ENCODE measurements at regions not wholly inside any gene's neighbourhood (a gene's known extent, or its start where the extent isn't known, plus 50 kb on each side); places are given as distances from the start of the nearest gene placed in this dataset.
A peak's percentile ranks its signal among the peaks of the same experiment; 100 is the strongest.
"Not testable (repeated sequence)": the region's sequence is repeated elsewhere in the genome, so short reads cannot be mapped to it uniquely, and the experiment has no call there.

- DNase-seq; H3K27ac ChIP-seq; H3K9me3 ChIP-seq; H3K27me3 ChIP-seq; H3K4me1 ChIP-seq; in situ Hi-C loops (cut with MboI; ENCODE audit: low pct_ligation_motif_present in 1 of 4, low pct_unique_long_range_greater_than_20kb in 1 of 4, low sequenced_read_pairs in 3 of 4); H3K36me3 ChIP-seq; H3K4me3 ChIP-seq; intact Hi-C loops (cut with DNase I; ENCODE audit: low total_unique reads): not testable (repeated sequence)
- WGBS, 2 donors (ENCODE audit: low coverage in 1 of 2), result 9% methylated on average over 2 of the region's 2 CpGs; no CpG with 5 or more reads in 1 of the 2 donors
- TF ChIP-seq CTCF (IDR thresholded peaks at IDR 0.05), result peak in 2 of 5 experiments; percentile 9 to 15
Measured at GRCh38 chr22:16911340-16911739, 86.1 kb upstream of the XKR3 start.

- intact Hi-C loops (cut with DNase I; ENCODE audit: low total_unique reads); H3K4me3 ChIP-seq; H3K36me3 ChIP-seq; H3K27me3 ChIP-seq; H3K27ac ChIP-seq; H3K9me3 ChIP-seq; DNase-seq; H3K4me1 ChIP-seq; in situ Hi-C loops (cut with MboI; ENCODE audit: low pct_ligation_motif_present in 1 of 4, low pct_unique_long_range_greater_than_20kb in 1 of 4, low sequenced_read_pairs in 3 of 4): not testable (repeated sequence)
- WGBS, 2 donors (ENCODE audit: low coverage in 1 of 2), result 68% methylated on average over 2 of the region's 2 CpGs; no CpG with 5 or more reads in 1 of the 2 donors
Measured at GRCh38 chr22:16902051-16902450, 76.8 kb upstream of the XKR3 start.

GRCh38 chr22:16901579-16901978, 76.4 kb upstream of the XKR3 start:
- H3K4me3 ChIP-seq; DNase-seq; H3K4me1 ChIP-seq; in situ Hi-C loops (cut with MboI; ENCODE audit: low pct_ligation_motif_present in 1 of 4, low pct_unique_long_range_greater_than_20kb in 1 of 4, low sequenced_read_pairs in 3 of 4); intact Hi-C loops (cut with DNase I; ENCODE audit: low total_unique reads); H3K9me3 ChIP-seq; H3K36me3 ChIP-seq; H3K27ac ChIP-seq; H3K27me3 ChIP-seq: not testable (repeated sequence)
- 57% methylated on average over 4 of the region's 5 CpGs; no CpG with 5 or more reads in 1 of the 2 donors for WGBS, 2 donors (ENCODE audit: low coverage in 1 of 2)

- H3K27me3 ChIP-seq; H3K27ac ChIP-seq; intact Hi-C loops (cut with DNase I; ENCODE audit: low total_unique reads); in situ Hi-C loops (cut with MboI; ENCODE audit: low pct_ligation_motif_present in 1 of 4, low pct_unique_long_range_greater_than_20kb in 1 of 4, low sequenced_read_pairs in 3 of 4); H3K4me3 ChIP-seq; DNase-seq; H3K4me1 ChIP-seq; H3K36me3 ChIP-seq; H3K9me3 ChIP-seq: not testable (repeated sequence)
- WGBS, 2 donors (ENCODE audit: low coverage in 1 of 2), result 86% methylated on average over 2 of the region's 2 CpGs; no CpG with 5 or more reads in 1 of the 2 donors
Measured at GRCh38 chr22:16899358-16899757, 74.1 kb upstream of the XKR3 start.

- WGBS, 2 donors (ENCODE audit: low coverage in 1 of 2), result 3 to 9% methylated on average over 2 of the region's 2 CpGs
- in situ Hi-C loops (cut with MboI; ENCODE audit: low pct_ligation_motif_present in 1 of 4, low pct_unique_long_range_greater_than_20kb in 1 of 4, low sequenced_read_pairs in 3 of 4); intact Hi-C loops (cut with DNase I; ENCODE audit: low total_unique reads); H3K4me3 ChIP-seq; H3K9me3 ChIP-seq; H3K36me3 ChIP-seq; DNase-seq; H3K4me1 ChIP-seq; H3K27me3 ChIP-seq; H3K27ac ChIP-seq: not testable (repeated sequence)
Measured at GRCh38 chr22:16897365-16897764, 72.2 kb upstream of the XKR3 start.

- H3K4me1 ChIP-seq; in situ Hi-C loops (cut with MboI; ENCODE audit: low pct_ligation_motif_present in 1 of 4, low pct_unique_long_range_greater_than_20kb in 1 of 4, low sequenced_read_pairs in 3 of 4); DNase-seq; H3K9me3 ChIP-seq; H3K36me3 ChIP-seq; H3K4me3 ChIP-seq; H3K27me3 ChIP-seq; H3K27ac ChIP-seq; intact Hi-C loops (cut with DNase I; ENCODE audit: low total_unique reads): not testable (repeated sequence)
- TF ChIP-seq CTCF (IDR thresholded peaks at IDR 0.05), result peak; percentile 17 to 42 (median 31)
- WGBS, 2 donors (ENCODE audit: low coverage in 1 of 2), result 0 to 1% methylated on average over 2 to 4 of the region's 4 CpGs
Measured at GRCh38 chr22:16891892-16892291, 66.7 kb upstream of the XKR3 start.

GRCh38 chr22:16876339-16876738, 51.1 kb upstream of the XKR3 start:
- in situ Hi-C loops (cut with MboI; ENCODE audit: low pct_ligation_motif_present in 1 of 4, low pct_unique_long_range_greater_than_20kb in 1 of 4, low sequenced_read_pairs in 3 of 4); intact Hi-C loops (cut with DNase I; ENCODE audit: low total_unique reads); H3K27me3 ChIP-seq: not testable (repeated sequence)

More at GRCh38 chr22:16876339-16876738, 51.1 kb upstream of the XKR3 start:
- not testable (repeated sequence) for H3K4me1 ChIP-seq, H3K27ac ChIP-seq, H3K9me3 ChIP-seq, H3K36me3 ChIP-seq, DNase-seq, H3K4me3 ChIP-seq
- WGBS, 2 donors (ENCODE audit: low coverage in 1 of 2), result 69 to 100% methylated on average over 1 of the region's 1 CpG

Small RNAs in the stretch of these regions (small RNA-seq; reads per million reads assigned to genes)
- 0 reads per million in 4 donors for gene AC006548.1
- 0 reads per million in 4 donors for gene MTND1P17
